Testis (tissue), 2 donors: ENCODE measurements at regions not wholly inside any gene's neighbourhood (a gene's known extent, or its start where the extent isn't known, plus 50 kb on each side); places are given as distances from the start of the nearest gene placed in this dataset.

Experiments
- CTCF ChIP-seq, 3 experiments: fragments of 450-650 bp in 2 of 3; fragments of 200-600 bp in 1 of 3; sonication (generic) in 1 of 3; IDR thresholded peaks; one replicate each; pipeline ENCODE4 v1.5.1; 2016 to 2019; ENCODE audit warnings: antibody characterized with exemption in 3 of 3, mild to moderate bottlenecking in 2 of 3, moderate library complexity in 1 of 3
- POLR2A ChIP-seq: fragments of 450-650 bp; IDR thresholded peaks from one replicate; pipeline ENCODE4 v1.6.1; 2017; ENCODE audit warnings: antibody characterized with exemption, mild to moderate bottlenecking, moderate library complexity

- TF ChIP-seq CTCF (IDR thresholded peaks at IDR 0.05) (no peak), POLR2A (no peak)
These were observed 273.9 kb downstream of the MBD2 start for GRCh38 chr18:53950545-53950944.
